OCI-LY7 (cell line): ENCODE measurements at regions not wholly inside any gene's neighbourhood (a gene's known extent, or its start where the extent isn't known, plus 50 kb on each side); places are given as distances from the start of the nearest gene placed in this dataset.

Experiments used
- CTCF ChIP-seq: fragments of 200-600 bp; sonication (generic); conservative IDR thresholded peaks from 2 replicates; pipeline ENCODE4 v1.5.1; 2014; ENCODE audit warnings: mild to moderate bottlenecking, antibody characterized with exemption, low read length, moderate library complexity, mixed read lengths
- EZH2phosphoT487 ChIP-seq: fragments of 200-600 bp; sonication (generic); IDR thresholded peaks from 2 replicates; pipeline ENCODE4 v1.6.1; 2018; ENCODE audit warnings: low read depth, borderline replicate concordance, mild to moderate bottlenecking, mixed run types, antibody characterized with exemption, low read length, moderate library complexity, mixed read lengths

DNA sequence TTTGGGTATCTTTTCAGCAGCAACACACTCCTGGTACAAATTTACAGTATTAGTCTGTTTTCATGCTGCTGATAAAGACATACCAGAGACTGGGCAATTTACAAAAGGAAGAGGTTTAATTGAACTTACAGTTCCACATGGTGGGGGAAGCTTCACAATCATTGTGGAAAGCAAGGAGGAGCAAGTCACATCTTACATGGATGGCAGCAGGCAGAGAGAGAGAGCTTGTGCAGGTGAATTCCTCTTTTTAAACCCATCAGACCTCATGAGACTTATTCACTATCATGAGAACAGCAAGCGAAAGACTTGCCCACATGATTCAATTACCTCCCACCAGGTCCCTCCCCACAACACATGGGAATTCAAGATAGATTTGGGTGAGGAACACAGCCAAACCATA, 124.5 kb downstream of the TPR start:
- TF ChIP-seq CTCF (no peak), EZH2phosphoT487 (no peak)
